Rectal smooth muscle tissue (tissue), 1 donor: ENCODE measurements at regions not wholly inside any gene's neighbourhood (a gene's known extent, or its start where the extent isn't known, plus 50 kb on each side); places are given as distances from the start of the nearest gene placed in this dataset.
"Not testable (repeated sequence)": the region's sequence is repeated elsewhere in the genome, so short reads cannot be mapped to it uniquely, and the experiment has no call there.

Experiments
- H3K27ac ChIP-seq: one replicate; pipeline ENCODE4 v1.7.0; 2013; ENCODE audit warnings: low read depth, low read length, inconsistent platforms
- H3K27me3 ChIP-seq: one replicate; pipeline ENCODE4 v1.7.0; 2013; ENCODE audit warnings: low read length; ENCODE audit not compliant: control insufficient read depth, insufficient read depth
- H3K36me3 ChIP-seq: one replicate; pipeline ENCODE4 v1.7.0; 2013; ENCODE audit warnings: low read length; ENCODE audit not compliant: control insufficient read depth, insufficient read depth
- H3K4me1 ChIP-seq: one replicate; pipeline ENCODE4 v1.7.0; 2013; ENCODE audit warnings: low read length; ENCODE audit not compliant: control insufficient read depth, insufficient read depth
- H3K4me3 ChIP-seq: one replicate; pipeline ENCODE4 v1.7.0; 2013; ENCODE audit warnings: low read length
- H3K9ac ChIP-seq: one replicate; pipeline ENCODE4 v1.7.0; 2013; ENCODE audit warnings: low read length

DNA sequence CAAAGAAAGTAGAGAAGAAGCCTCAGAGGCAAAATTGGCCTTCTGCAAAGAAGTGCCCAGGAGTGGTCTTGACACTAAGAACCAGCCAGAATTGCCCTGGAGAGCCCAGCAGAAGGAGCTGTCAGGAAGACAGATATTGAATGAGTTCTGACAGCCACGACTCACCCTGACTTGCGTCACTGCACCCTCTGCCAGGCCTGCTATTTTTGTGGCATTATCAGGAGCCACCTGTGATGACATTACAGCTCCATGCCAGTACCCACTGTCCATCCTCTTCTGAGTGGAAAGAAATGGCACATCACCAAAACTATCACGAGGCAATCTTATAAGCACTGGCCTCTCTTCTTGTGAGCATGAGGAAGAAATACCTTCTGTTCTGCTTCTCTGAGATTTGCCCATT, 67.7 kb downstream of the SMIM20 start:
- no peaks in the 10 kb centered on the region for H3K36me3 ChIP-seq
- no peak overlapping the region for H3K4me3 ChIP-seq
- no peak overlapping the region for H3K27ac ChIP-seq
- H3K27me3 ChIP-seq, result no peaks in the 10 kb centered on the region
- H3K4me1 ChIP-seq, result no peaks in the 10 kb centered on the region
- H3K9ac ChIP-seq, result no peak overlapping the region

GRCh38 chr4:25982962-25983361, 68.9 kb downstream of the SMIM20 start:
- no peaks in the 10 kb centered on the region for H3K4me1 ChIP-seq
- no peaks in the 10 kb centered on the region for H3K27me3 ChIP-seq
- H3K4me3 ChIP-seq, result no peak overlapping the region
- H3K9ac ChIP-seq, result no peak overlapping the region
- no peak overlapping the region for H3K27ac ChIP-seq
- no peaks in the 10 kb centered on the region for H3K36me3 ChIP-seq

DNA sequence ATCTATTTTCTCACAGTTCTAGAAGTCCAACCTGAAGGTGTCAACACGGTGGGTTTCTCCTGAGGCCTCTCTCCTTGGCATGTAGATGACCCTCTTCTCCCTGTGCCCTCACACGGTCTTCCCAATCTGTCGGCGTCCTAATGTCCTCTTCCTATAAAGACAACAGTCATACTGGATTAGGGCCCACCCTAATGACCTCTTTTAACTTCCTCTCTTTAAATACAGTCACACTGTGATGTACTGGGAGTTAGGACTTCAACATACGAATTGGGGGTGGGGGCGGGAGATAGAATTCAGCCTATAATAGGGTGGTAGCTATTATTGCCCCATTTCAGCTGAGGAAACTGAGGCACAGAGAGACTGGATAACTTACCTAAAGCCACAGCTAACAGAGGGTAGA, 70.2 kb downstream of the SMIM20 start:
- H3K4me3 ChIP-seq, result no peak overlapping the region
- H3K36me3 ChIP-seq, result no peaks in the 10 kb centered on the region
- H3K4me1 ChIP-seq, result no peaks in the 10 kb centered on the region
- H3K27ac ChIP-seq, result no peak overlapping the region
- H3K9ac ChIP-seq, result no peak overlapping the region
- H3K27me3 ChIP-seq, result no peaks in the 10 kb centered on the region

DNA sequence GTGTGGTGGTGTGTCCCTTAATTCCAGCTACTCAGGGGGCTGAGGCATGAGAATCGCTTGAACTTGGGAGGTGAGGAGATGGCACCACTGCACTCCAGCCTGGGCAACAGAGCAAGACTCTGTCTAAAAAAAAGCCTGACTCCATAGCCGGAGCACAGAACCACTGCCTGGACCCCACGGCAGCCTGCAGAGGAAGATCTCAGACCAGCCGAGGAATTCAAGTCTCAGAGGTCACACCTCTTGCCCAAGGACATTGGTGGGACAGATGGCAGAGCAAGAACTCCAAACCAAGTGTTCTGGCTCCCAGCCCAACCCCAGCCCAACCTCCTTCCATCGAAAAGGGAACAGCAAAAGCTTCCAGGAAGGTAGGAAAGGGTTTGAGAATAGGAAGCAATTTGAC, 70.8 kb downstream of the SMIM20 start:
- Histone ChIP-seq H3K27me3 (no peaks in the 10 kb centered on the region), H3K4me3 (no peak overlapping the region), H3K27ac (no peak overlapping the region), H3K9ac (no peak overlapping the region), H3K4me1 (no peaks in the 10 kb centered on the region), H3K36me3 (no peaks in the 10 kb centered on the region)

DNA sequence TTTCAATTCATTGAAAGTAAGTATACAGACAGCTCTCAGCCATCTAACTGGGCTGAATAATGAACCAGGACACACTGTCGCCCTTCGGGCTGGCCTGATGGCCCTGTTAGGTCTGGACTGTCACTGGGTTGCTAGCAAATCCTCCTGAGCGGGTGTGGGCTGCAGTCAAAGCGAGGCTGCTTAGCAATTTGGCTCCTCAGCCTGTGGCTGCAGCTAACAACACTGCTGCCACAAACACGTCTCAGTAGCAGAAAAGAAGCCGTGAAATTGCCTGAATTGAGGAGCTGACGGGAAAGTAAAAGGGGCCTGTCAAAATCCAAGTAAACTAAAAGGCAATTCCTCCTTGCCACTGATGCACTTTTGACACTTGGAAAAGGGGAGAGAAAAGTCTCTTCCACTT, 72.8 kb downstream of the SMIM20 start:
- H3K27ac ChIP-seq, result no peak overlapping the region
- no peaks in the 10 kb centered on the region for H3K4me1 ChIP-seq
- H3K4me3 ChIP-seq, result no peak overlapping the region
- H3K36me3 ChIP-seq, result no peaks in the 10 kb centered on the region
- no peak overlapping the region for H3K9ac ChIP-seq
- H3K27me3 ChIP-seq, result no peaks in the 10 kb centered on the region

DNA sequence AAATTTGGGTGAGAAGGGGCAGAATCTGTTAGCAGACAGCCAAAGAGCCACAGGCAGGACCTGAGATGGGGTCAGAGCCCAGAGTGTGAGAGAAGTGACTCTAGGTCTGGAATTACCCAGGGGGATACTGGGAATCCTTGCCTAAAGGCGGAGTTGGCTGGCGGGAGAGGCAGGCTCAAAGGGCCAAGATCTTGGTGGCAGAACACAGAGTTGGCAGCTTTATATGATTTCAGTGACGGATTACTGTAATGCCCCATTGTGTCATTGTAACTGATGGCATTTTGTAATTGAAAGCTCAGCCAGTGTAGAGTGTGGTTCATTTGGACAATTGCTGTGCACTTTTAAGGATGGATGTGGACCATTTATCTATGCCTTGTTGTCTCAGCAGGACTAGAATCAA, 77.3 kb downstream of the SMIM20 start:
- H3K4me1 ChIP-seq, result no peaks in the 10 kb centered on the region
- no peaks in the 10 kb centered on the region for H3K36me3 ChIP-seq
- H3K9ac ChIP-seq, result no peak overlapping the region
- H3K27ac ChIP-seq, result no peak overlapping the region
- H3K4me3 ChIP-seq, result no peak overlapping the region
- H3K27me3 ChIP-seq, result no peaks in the 10 kb centered on the region

DNA sequence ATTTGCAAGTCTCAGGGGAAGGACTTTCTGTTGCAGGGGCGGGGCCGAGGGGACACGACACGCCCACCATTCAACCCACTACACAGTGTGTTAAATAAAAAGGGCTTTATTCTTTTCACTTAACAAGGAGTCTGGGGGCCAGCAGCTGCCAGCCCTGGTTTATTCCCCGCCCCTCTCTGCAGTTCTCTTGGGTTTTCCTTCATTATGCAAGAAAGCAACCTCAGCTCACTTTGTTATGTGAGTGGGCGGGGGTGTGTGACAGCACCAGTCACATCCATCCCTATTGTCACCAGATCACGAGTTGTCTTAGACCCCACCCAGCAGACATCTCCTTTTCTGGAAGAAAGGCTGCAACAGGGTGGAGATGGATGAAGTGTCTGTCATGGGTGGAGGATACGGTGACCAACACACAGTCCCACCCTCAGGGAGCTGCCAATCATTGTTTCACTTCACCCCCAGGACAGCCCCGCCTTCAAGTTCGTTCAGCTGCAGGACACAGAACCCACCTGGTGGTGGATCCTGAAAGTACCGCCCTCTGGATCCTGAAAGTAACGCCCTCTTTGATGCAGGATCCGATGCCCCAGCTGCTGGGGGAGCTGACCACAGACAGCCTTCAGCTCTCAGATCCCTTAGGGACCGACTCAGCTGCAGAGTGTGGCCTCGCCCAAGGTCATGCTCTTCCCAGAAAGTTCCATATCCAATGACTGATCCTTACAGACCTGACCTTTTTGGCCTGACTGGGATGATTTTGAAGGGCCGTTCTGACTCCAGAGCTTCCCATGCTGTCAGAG, 79.6 kb downstream of the SMIM20 start:
- H3K36me3 ChIP-seq, result no peaks in the 10 kb centered on the region
- no peaks in the 10 kb centered on the region for H3K4me1 ChIP-seq
- H3K27ac ChIP-seq, result no peak overlapping the region
- no peak overlapping the region for H3K4me3 ChIP-seq
- H3K9ac ChIP-seq, result no peak overlapping the region
- no peaks in the 10 kb centered on the region for H3K27me3 ChIP-seq

DNA sequence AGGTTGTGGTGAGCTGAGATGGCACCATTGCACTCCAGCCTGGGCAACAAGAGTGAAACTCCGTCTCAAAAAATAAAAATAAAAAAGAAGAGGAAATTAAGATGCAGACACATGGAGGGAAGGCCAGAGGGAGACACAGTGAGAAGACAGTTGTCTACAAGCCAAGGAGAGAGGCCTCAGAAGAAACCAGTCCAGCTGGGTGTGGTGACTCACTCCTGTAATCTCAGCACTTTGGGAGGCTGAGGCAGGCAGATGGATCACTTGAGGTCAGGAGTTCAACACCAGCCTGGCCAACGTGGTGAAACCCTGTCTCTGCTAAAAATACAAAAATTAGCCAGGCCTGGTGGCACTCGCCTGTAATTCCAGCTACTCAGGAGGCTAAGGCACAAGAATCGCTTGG, 80.6 kb downstream of the SMIM20 start:
- not testable (repeated sequence) for H3K4me1 ChIP-seq, H3K27ac ChIP-seq, H3K4me3 ChIP-seq

GRCh38 chr4:26000274-26000950, 86.4 kb downstream of the SMIM20 start:
- H3K4me1 ChIP-seq, result no peaks in the 10 kb centered on the region
- H3K27me3 ChIP-seq, result no peaks in the 10 kb centered on the region
- no peak overlapping the region for H3K4me3 ChIP-seq
- H3K9ac ChIP-seq, result no peak overlapping the region
- no peaks in the 10 kb centered on the region for H3K36me3 ChIP-seq
- no peak overlapping the region for H3K27ac ChIP-seq

More for the DNA sequence above, 80.6 kb downstream of the SMIM20 start:
- H3K27me3 ChIP-seq, H3K9ac ChIP-seq, H3K36me3 ChIP-seq: not testable (repeated sequence)

- Histone ChIP-seq H3K9ac (no peak overlapping the region), H3K27ac (no peak overlapping the region), H3K27me3 (no peaks in the 10 kb centered on the region), H3K4me3 (no peak overlapping the region), H3K4me1 (no peaks in the 10 kb centered on the region), H3K36me3 (no peaks in the 10 kb centered on the region)
Measured at GRCh38 chr4:26001413-26001812, 87.4 kb downstream of the SMIM20 start.

- H3K4me3 ChIP-seq, result no peak overlapping the region
- H3K27me3 ChIP-seq, result no peaks in the 10 kb centered on the region
- no peak overlapping the region for H3K27ac ChIP-seq
- H3K9ac ChIP-seq, result no peak overlapping the region
- no peaks in the 10 kb centered on the region for H3K36me3 ChIP-seq
- H3K4me1 ChIP-seq, result no peaks in the 10 kb centered on the region
Measured at GRCh38 chr4:26001816-26002215, 87.8 kb downstream of the SMIM20 start.

GRCh38 chr4:26003056-26003455, 89.0 kb downstream of the SMIM20 start:
- Histone ChIP-seq H3K9ac (no peak overlapping the region), H3K27ac (no peak overlapping the region), H3K4me1 (no peaks in the 10 kb centered on the region), H3K4me3 (no peak overlapping the region), H3K36me3 (no peaks in the 10 kb centered on the region), H3K27me3 (no peaks in the 10 kb centered on the region)

GRCh38 chr4:26004290-26004689, 90.3 kb downstream of the SMIM20 start:
- Histone ChIP-seq H3K36me3 (no peaks in the 10 kb centered on the region), H3K9ac (no peak overlapping the region), H3K27ac (no peak overlapping the region), H3K4me3 (no peak overlapping the region), H3K27me3 (no peaks in the 10 kb centered on the region), H3K4me1 (no peaks in the 10 kb centered on the region)
